A549 (cell line): ENCODE measurements at regions not wholly inside any gene's neighbourhood (a gene's known extent, or its start where the extent isn't known, plus 50 kb on each side); places are given as distances from the start of the nearest gene placed in this dataset.

ENCODE experiments used
- ATAC-seq, 2 experiments: fragments of 200-7000 bp in 1 of 2; fragments of >200 bp in 1 of 2; cut with Nextera tagmentation in 1 of 2; cut with Tn5 transposase in 1 of 2; 3 replicates each; pipeline versions ENCODE4 v1.8.0 to v1.9.1; 2018 to 2020; ENCODE audit warnings: mild to moderate bottlenecking in 1 of 2, moderate library complexity in 1 of 2
- CTCF ChIA-PET: fragments of 300-600 bp; sonication (Branson Sonifier 250); formaldehyde crosslinking; extraction: SDS; loops from one replicate; lab custom pipeline; 2021; ENCODE audit warnings: antibody characterized with exemption, inconsistent platforms; lab: Yijun Ruan, JAX
- POLR2A ChIA-PET: fragments of 350-600 bp; formaldehyde crosslinking; extraction: SDS; loops from one replicate; lab custom pipeline; 2021; ENCODE audit warnings: antibody characterized with exemption, inconsistent platforms; lab: Yijun Ruan, JAX
- DNase-seq, 2 experiments: peaks; one replicate each; pipeline versions ENCODE4 v3.0.0 to v3.0.0-alpha.2; 2011 to 2016; ENCODE audit warnings: low read depth in 1 of 2, low spot score in 1 of 2
- FAIRE-seq: peaks from 2 replicates; lab custom pipeline; 2011; peaks lifted over from hg19 to GRCh38; lab: Jason Lieb, UNC
- H3K27ac ChIP-seq, 2 experiments: fragments of >200 bp; sonication (Bioruptor Twin); formaldehyde crosslinking; 3 replicates each; pipeline ENCODE4 v1.5.1; 2016 to 2017
- H3K4me1 ChIP-seq: fragments of >200 bp; sonication (Bioruptor Twin); formaldehyde crosslinking; 3 replicates; pipeline ENCODE4 v1.6.1; 2016
- H3K4me2 ChIP-seq: fragments of >200 bp; sonication (Bioruptor Twin); formaldehyde crosslinking; 3 replicates; pipeline ENCODE4 v1.6.1; 2016
- H3K4me3 ChIP-seq: fragments of >200 bp; sonication (Bioruptor Twin); formaldehyde crosslinking; 3 replicates; pipeline ENCODE4 v1.5.1; 2016
- H3K9me3 ChIP-seq: fragments of >200 bp; sonication (Bioruptor Twin); formaldehyde crosslinking; 3 replicates; pipeline ENCODE4 v1.6.1; 2016
- CBX2 ChIP-seq: fragments of 200-600 bp; sonication (generic); IDR thresholded peaks from 2 replicates; pipeline ENCODE4 v1.6.1; 2016; ENCODE audit warnings: low read depth, mild to moderate bottlenecking, borderline replicate concordance
- CHD2 ChIP-seq: fragments of 150-350 bp; IDR thresholded peaks from 2 replicates; pipeline ENCODE4 v1.6.1; 2014; ENCODE audit warnings: low read length; ENCODE audit not compliant: partially characterized antibody
- CHD4 ChIP-seq: fragments of 200-600 bp; sonication (generic); IDR thresholded peaks from 2 replicates; pipeline ENCODE4 v1.6.1; 2016; ENCODE audit warnings: antibody characterized with exemption, mild to moderate bottlenecking, borderline replicate concordance
- EHF ChIP-seq: fragments of 250-450 bp; sonication (Bioruptor Pico); IDR thresholded peaks from 2 replicates; pipeline ENCODE4 v1.5.0; 2020; ENCODE audit warnings: mild to moderate bottlenecking
- EP300 ChIP-seq, 2 experiments: fragments of >200 bp; sonication (Bioruptor Twin); formaldehyde crosslinking; IDR thresholded peaks; 2 replicates in 1 of 2; 3 replicates in 1 of 2; pipeline ENCODE4 v1.6.1; 2016 to 2017
- FOXS1 ChIP-seq: fragments of 250-450 bp; sonication (Bioruptor Pico); IDR thresholded peaks from 2 replicates; pipeline ENCODE4 v1.5.0; 2020; ENCODE audit warnings: mild to moderate bottlenecking, moderate library complexity
- HDAC2 ChIP-seq: fragments of 200-600 bp; sonication (generic); IDR thresholded peaks from 2 replicates; pipeline ENCODE4 v1.6.1; 2016
- HEYL ChIP-seq: fragments of 250-450 bp; sonication (Bioruptor Pico); IDR thresholded peaks from 2 replicates; pipeline ENCODE4 v1.8.0; 2021; ENCODE audit warnings: mild to moderate bottlenecking, moderate library complexity
- JUN ChIP-seq, 2 experiments: fragments of >200 bp; sonication (Bioruptor Twin); formaldehyde crosslinking; IDR thresholded peaks; 2 replicates in 1 of 2; 3 replicates in 1 of 2; pipeline ENCODE4 v1.6.1; 2016 to 2017
- JUNB ChIP-seq: fragments of >200 bp; sonication (Bioruptor Twin); formaldehyde crosslinking; IDR thresholded peaks from 2 replicates; pipeline ENCODE4 v1.6.1; 2016
- KDM5A ChIP-seq: fragments of 200-600 bp; sonication (generic); IDR thresholded peaks from 2 replicates; pipeline ENCODE4 v1.6.1; 2016; ENCODE audit warnings: antibody characterized with exemption, mild to moderate bottlenecking
- MAFK ChIP-seq: fragments of 450-650 bp; IDR thresholded peaks from 2 replicates; pipeline ENCODE4 v1.6.1; 2014; ENCODE audit not compliant: partially characterized antibody
- MYC ChIP-seq: IDR thresholded peaks from 2 replicates; pipeline ENCODE4 v1.6.1; 2012; ENCODE audit warnings: mild to moderate bottlenecking, inconsistent platforms, low read length, improper control_type of control experiment, borderline replicate concordance
- NFE2L2 ChIP-seq: fragments of 150-350 bp; conservative IDR thresholded peaks from 2 replicates; pipeline ENCODE4 v1.6.1; 2014; ENCODE audit warnings: low read length
- NR3C1 ChIP-seq: fragments of >200 bp; sonication (Bioruptor Twin); formaldehyde crosslinking; IDR thresholded peaks from 3 replicates; pipeline ENCODE4 v1.6.1; 2017
- PHF8 ChIP-seq: fragments of 200-600 bp; sonication (generic); IDR thresholded peaks from 2 replicates; pipeline ENCODE4 v1.6.1; 2016; ENCODE audit warnings: low read depth, mild to moderate bottlenecking, antibody characterized with exemption, moderate library complexity, borderline replicate concordance
- POLR2A ChIP-seq: IDR thresholded peaks from 2 replicates; pipeline ENCODE4 v1.6.1; 2012; ENCODE audit warnings: mild to moderate bottlenecking, low read length
- RAD21 ChIP-seq, 2 experiments: fragments of >200 bp in 1 of 2; sonication (Bioruptor Twin) in 1 of 2; formaldehyde crosslinking in 1 of 2; IDR thresholded peaks in 1 of 2; conservative IDR thresholded peaks in 1 of 2; 2 replicates in 1 of 2; 3 replicates in 1 of 2; pipeline ENCODE4 v1.6.1; 2012 to 2018; ENCODE audit warnings: inconsistent platforms in 1 of 2
- RARB ChIP-seq: fragments of 250-450 bp; sonication (Bioruptor Pico); IDR thresholded peaks from 2 replicates; pipeline ENCODE4 v1.8.0; 2021; ENCODE audit warnings: mild to moderate bottlenecking, moderate library complexity
- RFX5 ChIP-seq: fragments of 450-650 bp; IDR thresholded peaks from 2 replicates; pipeline ENCODE4 v1.7.1; 2014; ENCODE audit warnings: antibody characterized with exemption, mild to moderate bottlenecking, moderate library complexity
- RNF2 ChIP-seq: fragments of 200-600 bp; sonication (generic); IDR thresholded peaks from 2 replicates; pipeline ENCODE4 v1.6.1; 2016; ENCODE audit warnings: low read depth, mild to moderate bottlenecking, antibody characterized with exemption, moderate library complexity, borderline replicate concordance
- TFCP2L1 ChIP-seq: fragments of 250-450 bp; sonication (Bioruptor Pico); IDR thresholded peaks from 2 replicates; pipeline ENCODE4 v1.5.0; 2021; ENCODE audit warnings: mild to moderate bottlenecking
- TP53 ChIP-seq: fragments of 250-450 bp; sonication (Bioruptor Pico); IDR thresholded peaks from 2 replicates; pipeline ENCODE4 v1.5.0; 2021; ENCODE audit warnings: mild to moderate bottlenecking, moderate library complexity
- ZSCAN20 ChIP-seq: fragments of 250-450 bp; sonication (Bioruptor Pico); IDR thresholded peaks from 2 replicates; pipeline ENCODE4 v1.8.0; 2022; ENCODE audit warnings: mild to moderate bottlenecking, moderate library complexity
- WGBS: methylation state at CpG from one replicate; pipeline ENCODE4 v1.1.6; 2017; ENCODE audit errors: missing lambda C conversion rate; 5-methylcytosine and 5-hydroxymethylcytosine counted together
- TF ChIP-seq, protein P1 (sequence below): IDR thresholded peaks from 2 replicates; pipeline ENCODE4 v1.6.1; 2012; ENCODE audit warnings: low read depth, borderline replicate concordance
- TF ChIP-seq, protein P2 (sequence below): fragments of >200 bp; sonication (Bioruptor Twin); formaldehyde crosslinking; IDR thresholded peaks from 3 replicates; pipeline ENCODE4 v1.5.1; 2016
- TF ChIP-seq, protein P3 (sequence below): fragments of 150-350 bp; IDR thresholded peaks from 2 replicates; pipeline ENCODE4 v1.6.1; 2014; ENCODE audit warnings: low read depth, mild to moderate bottlenecking, low read length

DNA sequence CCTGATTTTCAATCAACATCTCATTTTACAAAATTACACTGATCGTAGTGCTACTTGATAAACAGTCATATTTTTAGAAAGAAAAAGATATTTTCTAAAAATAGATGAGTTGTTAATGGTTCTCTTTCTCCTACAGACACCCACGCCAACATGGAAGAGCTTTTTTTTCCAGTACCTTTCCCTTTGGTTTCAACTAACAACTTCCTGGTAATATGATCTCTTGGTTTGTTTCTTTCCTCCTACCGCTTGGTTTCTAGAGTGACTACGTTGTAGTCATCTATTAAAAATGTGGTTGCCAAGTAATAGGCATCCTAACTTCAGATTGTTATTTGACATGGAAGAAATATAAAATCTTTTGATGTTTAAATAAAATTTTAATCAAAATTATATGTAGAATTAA is 189.0 kb downstream of the LACC1 start:
- ChIA-PET CTCF (interaction anchor here (0.7 to 1.2 kb wide), 2 partner anchors 161 to 163 kb away, joined by 3 read pairs; no protein-coding TSS in a partner anchor), POLR2A (interaction anchor here (1.5 kb wide), 1 partner anchor 368 kb away, joined by 3 read pairs; no protein-coding TSS in a partner anchor)
- Histone ChIP-seq H3K27ac (no peak overlapping the region), H3K9me3 (peaks cover 9% of the 10 kb centered on the region; the same call in 1 of the 3 replicates), H3K4me1 (no peaks in the 10 kb centered on the region), H3K4me3 (no peak overlapping the region), H3K4me2 (no peak overlapping the region)
- TF ChIP-seq HEYL (CRISPR knock-in tag), result no peak
- TF ChIP-seq JUNB, result no peak
- no peak for TF ChIP-seq MYC
- TF ChIP-seq RAD21 (conservative IDR thresholded peaks at IDR 0.05 in 1 of 2, IDR thresholded peaks at IDR 0.05 in 1 of 2), result no peak
- no peak for TF ChIP-seq TP53 (CRISPR knock-in tag)
- no peak for TF ChIP-seq NFE2L2
- no peak for TF ChIP-seq ZSCAN20
- TF ChIP-seq TFCP2L1 (CRISPR knock-in tag), result no peak
- no peak for TF ChIP-seq FOXS1 (CRISPR knock-in tag)
- TF ChIP-seq CBX2, result no peak
- no peak for TF ChIP-seq CHD2
- TF ChIP-seq RNF2, result no peak
- TF ChIP-seq, protein P1, sequence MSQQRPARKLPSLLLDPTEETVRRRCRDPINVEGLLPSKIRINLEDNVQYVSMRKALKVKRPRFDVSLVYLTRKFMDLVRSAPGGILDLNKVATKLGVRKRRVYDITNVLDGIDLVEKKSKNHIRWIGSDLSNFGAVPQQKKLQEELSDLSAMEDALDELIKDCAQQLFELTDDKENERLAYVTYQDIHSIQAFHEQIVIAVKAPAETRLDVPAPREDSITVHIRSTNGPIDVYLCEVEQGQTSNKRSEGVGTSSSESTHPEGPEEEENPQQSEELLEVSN, result no peak
- no peak for TF ChIP-seq POLR2A
- TF ChIP-seq CHD4, result no peak
- DNase-seq (peak in 1 of 2 experiments; percentile 50), FAIRE-seq (no peak), ATAC-seq (0 out of 6 replicates have a peak, but pooled peaks of 1 of the 2 experiments have one; percentile 31)
- WGBS, result 45% methylated on average over 4 of the region's 4 CpGs

DNA sequence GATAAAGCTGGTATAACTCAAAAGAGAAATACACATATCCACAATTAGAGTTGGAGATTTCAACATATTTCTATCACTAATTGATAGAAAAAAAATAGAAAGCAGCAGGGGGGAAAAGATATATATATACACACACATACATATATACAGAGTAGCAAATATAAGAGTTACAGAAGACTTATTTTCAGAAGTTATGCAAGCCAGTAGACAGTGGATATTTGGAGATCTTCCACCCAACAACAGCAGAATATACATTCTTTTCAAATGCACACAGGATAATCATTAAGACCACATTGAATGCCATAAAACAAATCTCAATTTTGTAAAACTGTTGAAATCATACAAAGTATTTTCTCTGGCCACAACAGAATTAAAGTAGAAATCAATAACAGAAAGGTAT is 192.8 kb downstream of the LACC1 start:
- DNase-seq (no peak), ATAC-seq (no peak), FAIRE-seq (no peak)
- TF ChIP-seq, protein P2, sequence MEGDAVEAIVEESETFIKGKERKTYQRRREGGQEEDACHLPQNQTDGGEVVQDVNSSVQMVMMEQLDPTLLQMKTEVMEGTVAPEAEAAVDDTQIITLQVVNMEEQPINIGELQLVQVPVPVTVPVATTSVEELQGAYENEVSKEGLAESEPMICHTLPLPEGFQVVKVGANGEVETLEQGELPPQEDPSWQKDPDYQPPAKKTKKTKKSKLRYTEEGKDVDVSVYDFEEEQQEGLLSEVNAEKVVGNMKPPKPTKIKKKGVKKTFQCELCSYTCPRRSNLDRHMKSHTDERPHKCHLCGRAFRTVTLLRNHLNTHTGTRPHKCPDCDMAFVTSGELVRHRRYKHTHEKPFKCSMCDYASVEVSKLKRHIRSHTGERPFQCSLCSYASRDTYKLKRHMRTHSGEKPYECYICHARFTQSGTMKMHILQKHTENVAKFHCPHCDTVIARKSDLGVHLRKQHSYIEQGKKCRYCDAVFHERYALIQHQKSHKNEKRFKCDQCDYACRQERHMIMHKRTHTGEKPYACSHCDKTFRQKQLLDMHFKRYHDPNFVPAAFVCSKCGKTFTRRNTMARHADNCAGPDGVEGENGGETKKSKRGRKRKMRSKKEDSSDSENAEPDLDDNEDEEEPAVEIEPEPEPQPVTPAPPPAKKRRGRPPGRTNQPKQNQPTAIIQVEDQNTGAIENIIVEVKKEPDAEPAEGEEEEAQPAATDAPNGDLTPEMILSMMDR, result no peak
- no peak for TF ChIP-seq PHF8
- no peak for TF ChIP-seq EHF (CRISPR knock-in tag)
- no peak for TF ChIP-seq EP300 (IDR thresholded peaks at IDR 0.05)
- TF ChIP-seq KDM5A, result no peak
- no peak for TF ChIP-seq NR3C1
- TF ChIP-seq FOXS1 (CRISPR knock-in tag), result no peak
- no peak for TF ChIP-seq TP53 (CRISPR knock-in tag)
- no peak for TF ChIP-seq HDAC2
- TF ChIP-seq, protein P3, sequence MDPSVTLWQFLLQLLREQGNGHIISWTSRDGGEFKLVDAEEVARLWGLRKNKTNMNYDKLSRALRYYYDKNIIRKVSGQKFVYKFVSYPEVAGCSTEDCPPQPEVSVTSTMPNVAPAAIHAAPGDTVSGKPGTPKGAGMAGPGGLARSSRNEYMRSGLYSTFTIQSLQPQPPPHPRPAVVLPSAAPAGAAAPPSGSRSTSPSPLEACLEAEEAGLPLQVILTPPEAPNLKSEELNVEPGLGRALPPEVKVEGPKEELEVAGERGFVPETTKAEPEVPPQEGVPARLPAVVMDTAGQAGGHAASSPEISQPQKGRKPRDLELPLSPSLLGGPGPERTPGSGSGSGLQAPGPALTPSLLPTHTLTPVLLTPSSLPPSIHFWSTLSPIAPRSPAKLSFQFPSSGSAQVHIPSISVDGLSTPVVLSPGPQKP, result no peak
- no peak for TF ChIP-seq RARB (CRISPR knock-in tag)
- TF ChIP-seq RFX5, result no peak
- TF ChIP-seq JUN (IDR thresholded peaks at IDR 0.05), result no peak
- no peak for TF ChIP-seq MAFK
- no peak for TF ChIP-seq CBX2
- Histone ChIP-seq H3K27ac (no peak overlapping the region), H3K4me2 (no peak overlapping the region), H3K4me3 (no peak overlapping the region), H3K4me1 (no peaks in the 10 kb centered on the region), H3K9me3 (peaks cover 9% of the 10 kb centered on the region; the same call in 1 of the 3 replicates)
- ChIA-PET CTCF (no interaction called here), POLR2A (no interaction called here)
